Osteocyte (in vitro differentiated cells): ENCODE measurements at regions not wholly inside any gene's neighbourhood (a gene's known extent, or its start where the extent isn't known, plus 50 kb on each side); places are given as distances from the start of the nearest gene placed in this dataset.
A peak's percentile ranks its signal among the peaks of the same experiment; 100 is the strongest.

Experiments
- DNase-seq: peaks from one replicate; pipeline ENCODE4 v3.0.0; 2021; ENCODE audit warnings: mixed read lengths; ENCODE audit not compliant: unreplicated experiment; ENCODE audit errors: extremely low spot score
- H3K27ac Mint-ChIP-seq: one replicate; pipeline ENCODE4 v1.8.0; 2021; ENCODE audit warnings: mild to moderate bottlenecking, mixed read lengths; ENCODE audit not compliant: unreplicated experiment
- H3K27me3 Mint-ChIP-seq: one replicate; pipeline ENCODE4 v1.8.0; 2021; ENCODE audit warnings: mixed read lengths; ENCODE audit not compliant: unreplicated experiment
- H3K36me3 Mint-ChIP-seq: one replicate; pipeline ENCODE4 v1.8.0; 2021; ENCODE audit warnings: mixed read lengths; ENCODE audit not compliant: unreplicated experiment
- H3K4me1 Mint-ChIP-seq: one replicate; pipeline ENCODE4 v1.8.0; 2021; ENCODE audit warnings: mixed read lengths; ENCODE audit not compliant: unreplicated experiment
- H3K4me3 Mint-ChIP-seq: one replicate; pipeline ENCODE4 v1.8.0; 2021; ENCODE audit warnings: mild to moderate bottlenecking, moderate library complexity, mixed read lengths; ENCODE audit not compliant: unreplicated experiment
- H3K9me3 Mint-ChIP-seq: one replicate; pipeline ENCODE4 v1.8.0; 2021; ENCODE audit warnings: mixed read lengths; ENCODE audit not compliant: unreplicated experiment
- CTCF ChIP-seq: fragments of 200-600 bp; sonication (generic); IDR thresholded peaks from 2 replicates; pipeline ENCODE4 v1.5.0; 2021; ENCODE audit warnings: antibody characterized with exemption, mild to moderate bottlenecking, moderate library complexity

GRCh38 chr9:8071445-8071798, 271.8 kb upstream of the DMAC1 start:
- H3K36me3 Mint-ChIP-seq: no peaks in the 10 kb centered on the region
- no peak overlapping the region for H3K27ac Mint-ChIP-seq
- H3K4me3 Mint-ChIP-seq: no peak overlapping the region
- no peak for DNase-seq
- no peak for TF ChIP-seq CTCF
- no peaks in the 10 kb centered on the region for H3K4me1 Mint-ChIP-seq
- H3K9me3 Mint-ChIP-seq: peaks cover 16% of the 10 kb centered on the region
- H3K27me3 Mint-ChIP-seq: no peaks in the 10 kb centered on the region

GRCh38 chr9:8070779-8071444, 271.3 kb upstream of the DMAC1 start:
- H3K27ac Mint-ChIP-seq: no peak overlapping the region
- peaks cover 15% of the 10 kb centered on the region for H3K9me3 Mint-ChIP-seq
- H3K36me3 Mint-ChIP-seq: no peaks in the 10 kb centered on the region
- no peaks in the 10 kb centered on the region for H3K4me1 Mint-ChIP-seq
- DNase-seq: no peak
- H3K4me3 Mint-ChIP-seq: no peak overlapping the region
- H3K27me3 Mint-ChIP-seq: no peaks in the 10 kb centered on the region
- TF ChIP-seq CTCF: no peak

DNA sequence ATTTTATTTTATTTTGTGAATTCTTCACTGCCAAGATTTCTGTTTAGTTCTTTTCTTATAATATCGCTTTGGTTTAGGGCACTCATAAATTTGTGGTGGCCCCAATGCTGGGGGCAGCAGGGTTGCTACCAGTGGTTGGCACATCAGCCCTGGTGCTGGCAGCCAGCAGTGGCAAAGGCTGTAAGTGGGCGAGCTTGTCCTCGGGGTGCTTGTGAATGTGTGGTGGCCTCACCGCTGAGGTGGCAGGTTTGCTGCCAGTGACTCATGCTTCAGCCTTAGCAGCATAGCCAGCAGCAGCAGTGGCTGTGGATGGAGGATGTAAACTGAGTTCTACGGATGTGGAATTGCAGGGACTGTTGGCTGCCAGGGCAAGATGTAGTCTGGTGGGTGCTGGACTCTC, 262.9 kb upstream of the DMAC1 start:
- no peaks in the 10 kb centered on the region for H3K4me1 Mint-ChIP-seq
- no peak overlapping the region for H3K27ac Mint-ChIP-seq
- H3K9me3 Mint-ChIP-seq: peaks cover 22% of the 10 kb centered on the region
- H3K4me3 Mint-ChIP-seq: no peak overlapping the region
- H3K36me3 Mint-ChIP-seq: no peaks in the 10 kb centered on the region
- no peaks in the 10 kb centered on the region for H3K27me3 Mint-ChIP-seq
- no peak for TF ChIP-seq CTCF
- DNase-seq: no peak

DNA sequence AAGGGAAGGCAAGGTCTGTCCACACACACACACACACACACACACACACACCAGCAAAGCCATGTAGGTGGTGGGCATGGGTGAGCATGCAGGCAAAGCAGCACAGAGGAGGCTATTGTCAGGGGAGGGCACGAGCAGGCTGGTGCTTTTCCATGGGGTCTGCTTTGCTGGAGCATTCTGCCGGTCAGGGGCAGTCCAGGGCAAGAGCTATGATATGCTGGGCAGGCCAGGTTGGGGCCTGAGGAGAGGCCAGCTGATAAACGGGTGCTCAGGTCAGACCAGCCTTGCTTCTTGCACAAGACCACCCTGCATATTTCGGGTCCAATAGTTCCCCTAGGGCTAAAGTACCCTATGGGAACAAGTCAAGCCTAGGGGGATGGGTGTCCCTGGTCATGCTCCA, 253.9 kb upstream of the DMAC1 start:
- peak; percentile 77 for DNase-seq
- Mint-ChIP-seq H3K4me3 (no peak overlapping the region), H3K4me1 (no peaks in the 10 kb centered on the region), H3K27ac (no peak overlapping the region), H3K9me3 (peaks cover 30% of the 10 kb centered on the region), H3K36me3 (no peaks in the 10 kb centered on the region), H3K27me3 (no peaks in the 10 kb centered on the region)
- TF ChIP-seq CTCF: no peak

GRCh38 chr9:8052991-8053390, 253.4 kb upstream of the DMAC1 start:
- Mint-ChIP-seq H3K27me3 (no peaks in the 10 kb centered on the region), H3K36me3 (no peaks in the 10 kb centered on the region), H3K4me3 (no peak overlapping the region), H3K9me3 (peaks cover 34% of the 10 kb centered on the region), H3K27ac (no peak overlapping the region), H3K4me1 (no peaks in the 10 kb centered on the region)
- DNase-seq: no peak
- TF ChIP-seq CTCF: no peak
